ENCODE measurements at regions not wholly inside any gene's neighbourhood (a gene's known extent, or its start where the extent isn't known, plus 50 kb on each side); places are given as distances from the start of the nearest gene placed in this dataset.

DNA sequence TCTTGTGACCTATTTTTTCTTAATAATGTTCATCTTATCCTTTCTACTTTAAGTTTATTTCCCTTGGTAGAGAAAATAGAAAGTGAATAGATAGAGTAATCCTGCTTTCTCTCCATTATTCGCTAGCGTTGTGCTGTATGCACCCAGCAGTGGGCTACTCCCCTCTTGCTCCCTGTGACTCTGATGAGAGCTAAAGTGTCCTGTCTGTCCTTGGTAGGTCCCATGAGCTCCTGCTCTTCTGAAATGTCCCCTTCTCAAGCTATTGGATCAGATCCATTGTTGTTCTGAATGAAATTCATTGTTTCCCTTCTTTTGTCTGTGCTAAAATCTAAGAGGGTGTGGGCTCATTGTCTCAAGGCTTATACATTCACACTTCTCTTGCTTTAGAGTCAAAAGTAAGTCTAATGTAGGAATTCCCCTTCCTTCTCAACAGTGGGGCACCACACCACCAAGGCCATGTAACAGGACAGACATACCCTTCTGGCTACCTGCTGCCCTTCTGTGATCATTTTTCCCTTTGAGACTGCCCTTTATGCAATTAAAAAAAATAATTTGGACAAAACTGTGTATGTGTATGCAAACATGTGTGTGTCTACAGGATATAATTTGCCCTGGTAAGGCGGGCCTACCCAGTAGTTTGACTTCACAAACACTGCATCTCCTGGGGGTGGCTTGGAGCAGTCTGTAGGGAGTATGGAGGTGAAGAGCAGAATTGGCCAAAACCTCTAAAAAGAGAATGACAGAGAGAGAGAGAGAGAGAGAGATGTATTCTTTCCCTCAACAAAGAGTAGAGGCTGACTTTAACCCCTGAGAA, 167.0 kb upstream of the MYLIP start:
- no peak overlapping the region for H3K4ac ChIP-seq (ENCODE audit: low read depth, low read length)
- no peak for DNase-seq
- Mint-ChIP-seq H3K36me3 (ENCODE audit: insufficient read depth in 1 of 3, low read depth in 3 of 3) (peaks cover 9 to 19% (median 16%) of the 10 kb centered on the region in 3 experiments; a peak in 6 of 7 replicates), H3K27me3 (ENCODE audit: low read depth) (no peaks in the 10 kb centered on the region), H3K4me3 (no peak overlapping the region), H3K27ac (peak overlapping the region in 1 of 3 experiments; percentile 9; a peak in 3 of 7 replicates), H3K4me1 (peaks cover 21 to 27% of the 10 kb centered on the region in 2 experiments), H3K9me3 (peaks cover 15 to 19% of the 10 kb centered on the region in 2 experiments)
- no peak overlapping the region for H2BK12ac ChIP-seq (ENCODE audit: insufficient read length, low read depth, low read length)
- no peak overlapping the region for H4K5ac ChIP-seq (ENCODE audit: insufficient read length, low read depth, low read length)
- H3K4me1 ChIP-seq (ENCODE audit: insufficient read depth, low read length), result peaks cover 8% of the 10 kb centered on the region; the same call in 1 of the 2 replicates
- H3K9me3 ChIP-seq (ENCODE audit: control insufficient read depth, low read depth, low read length), result peaks cover 9% of the 10 kb centered on the region
- H3K27me3 ChIP-seq (ENCODE audit: insufficient read depth, low read length), result no peaks in the 10 kb centered on the region
- H2BK120ac ChIP-seq (ENCODE audit: low read depth, low read length, poor library complexity, severe bottlenecking), result no peak overlapping the region
- H4K20me1 ChIP-seq (ENCODE audit: control insufficient read depth, insufficient read depth, insufficient read length), result no peaks in the 10 kb centered on the region
- H3K56ac ChIP-seq (ENCODE audit: insufficient read length, low read depth, low read length), result no peak overlapping the region
- no peak overlapping the region for H3T11ph ChIP-seq (ENCODE audit: low read length)
- no peaks in the 10 kb centered on the region for H3K79me1 ChIP-seq (ENCODE audit: insufficient read depth, low read depth, low read length, poor library complexity, severe bottlenecking)
- H2BK20ac ChIP-seq (ENCODE audit: low read depth, low read length, poor library complexity, severe bottlenecking), result no peak overlapping the region
- no peaks in the 10 kb centered on the region for H3K23me2 ChIP-seq (ENCODE audit: insufficient read length, low read depth, low read length, poor library complexity, severe bottlenecking)
- H2AFZ ChIP-seq (ENCODE audit: low read length), result no peak overlapping the region
- H3K4me2 ChIP-seq (ENCODE audit: insufficient read depth, insufficient read length, low read length), result no peak overlapping the region
- H3K79me2 ChIP-seq (ENCODE audit: insufficient read depth, low read length), result no peaks in the 10 kb centered on the region
- no peak overlapping the region for H4K91ac ChIP-seq (ENCODE audit: insufficient read length, low read depth, low read length)
- no peak overlapping the region for H2AK5ac ChIP-seq (ENCODE audit: insufficient read length, low read length)
- H3K18ac ChIP-seq (ENCODE audit: insufficient read length, low read depth, low read length), result no peak overlapping the region
- no peak overlapping the region for H4K8ac ChIP-seq (replicated peaks; ENCODE audit: insufficient read length, low read depth, low read length)
- H3K23ac ChIP-seq (ENCODE audit: insufficient read length, low read depth, low read length), result no peak overlapping the region
- H3K9ac ChIP-seq (ENCODE audit: extremely low read depth, insufficient read length, low read length), result no peak overlapping the region
- H2BK15ac ChIP-seq (ENCODE audit: low read depth, low read length), result no peak overlapping the region
- no CpG with 5 or more reads among the region's 3 CpGs for WGBS (ENCODE audit: extremely low coverage, insufficient read length, low lambda C conversion rate)
- no peak overlapping the region for H3K14ac ChIP-seq (ENCODE audit: insufficient read depth, low read length)
- H2BK5ac ChIP-seq (ENCODE audit: insufficient read length, low read length), result no peak overlapping the region
- TF ChIP-seq, protein P1, sequence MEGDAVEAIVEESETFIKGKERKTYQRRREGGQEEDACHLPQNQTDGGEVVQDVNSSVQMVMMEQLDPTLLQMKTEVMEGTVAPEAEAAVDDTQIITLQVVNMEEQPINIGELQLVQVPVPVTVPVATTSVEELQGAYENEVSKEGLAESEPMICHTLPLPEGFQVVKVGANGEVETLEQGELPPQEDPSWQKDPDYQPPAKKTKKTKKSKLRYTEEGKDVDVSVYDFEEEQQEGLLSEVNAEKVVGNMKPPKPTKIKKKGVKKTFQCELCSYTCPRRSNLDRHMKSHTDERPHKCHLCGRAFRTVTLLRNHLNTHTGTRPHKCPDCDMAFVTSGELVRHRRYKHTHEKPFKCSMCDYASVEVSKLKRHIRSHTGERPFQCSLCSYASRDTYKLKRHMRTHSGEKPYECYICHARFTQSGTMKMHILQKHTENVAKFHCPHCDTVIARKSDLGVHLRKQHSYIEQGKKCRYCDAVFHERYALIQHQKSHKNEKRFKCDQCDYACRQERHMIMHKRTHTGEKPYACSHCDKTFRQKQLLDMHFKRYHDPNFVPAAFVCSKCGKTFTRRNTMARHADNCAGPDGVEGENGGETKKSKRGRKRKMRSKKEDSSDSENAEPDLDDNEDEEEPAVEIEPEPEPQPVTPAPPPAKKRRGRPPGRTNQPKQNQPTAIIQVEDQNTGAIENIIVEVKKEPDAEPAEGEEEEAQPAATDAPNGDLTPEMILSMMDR (conservative IDR thresholded peaks at IDR 0.05), result no peak
- no peak overlapping the region for H3K27ac ChIP-seq (ENCODE audit: insufficient read length, low read depth, low read length)
